Activated CD8-positive, alpha-beta T cell treated with anti-CD3 and anti-CD28 coated beads, Interleukin-2, amount 10 ng/mL, durations not matched to agents 7 days and 5 days (primary cell): ENCODE measurements at regions not wholly inside any gene's neighbourhood (a gene's known extent, or its start where the extent isn't known, plus 50 kb on each side); places are given as distances from the start of the nearest gene placed in this dataset.

Source experiments
- ATAC-seq: fragments of 150-1000 bp; cut with Tn5 transposase; one replicate; pipeline ENCODE4 v1.10.0; 2021; ENCODE audit warnings: moderate library complexity
- CTCF ChIA-PET: fragments of 350-600 bp; sonication (Branson Sonifier 250); formaldehyde crosslinking; loops from one replicate; lab custom pipeline; 2021; ENCODE audit warnings: antibody characterized with exemption; lab: Charles Lee
- POLR2A ChIA-PET: fragments of 350-600 bp; sonication (Branson Sonifier 250); formaldehyde crosslinking; loops from one replicate; lab custom pipeline; 2021; ENCODE audit warnings: antibody characterized with exemption; lab: Charles Lee
- DNase-seq: peaks from one replicate; pipeline ENCODE4 v3.0.0-alpha.2; 2020
- H3K27ac Mint-ChIP-seq: one replicate; pipeline ENCODE4 v1.8.0; 2021; ENCODE audit warnings: mild to moderate bottlenecking, mixed read lengths
- H3K27me3 Mint-ChIP-seq: one replicate; pipeline ENCODE4 v1.8.0; 2021; ENCODE audit warnings: low read depth, mixed read lengths
- H3K36me3 Mint-ChIP-seq: one replicate; pipeline ENCODE4 v1.8.0; 2021; ENCODE audit warnings: low read depth, mixed read lengths
- H3K4me1 Mint-ChIP-seq: one replicate; pipeline ENCODE4 v1.8.0; 2021; ENCODE audit warnings: low read depth, mixed read lengths
- H3K4me3 Mint-ChIP-seq: one replicate; pipeline ENCODE4 v1.8.0; 2021; ENCODE audit warnings: mild to moderate bottlenecking, mixed read lengths
- H3K9me3 Mint-ChIP-seq: one replicate; pipeline ENCODE4 v1.8.0; 2022; ENCODE audit warnings: mixed read lengths; ENCODE audit not compliant: insufficient read depth

GRCh38 chr14:81676879-81677278 lies 143.2 kb upstream of the SEL1L start:
- no peaks in the 10 kb centered on the region for H3K36me3 Mint-ChIP-seq
- ATAC-seq, result no peak
- no peak overlapping the region for H3K27ac Mint-ChIP-seq
- ChIA-PET CTCF (no interaction called here), POLR2A (no interaction called here)
- H3K4me3 Mint-ChIP-seq, result no peak overlapping the region
- no peaks in the 10 kb centered on the region for H3K4me1 Mint-ChIP-seq
- H3K9me3 Mint-ChIP-seq, result no peaks in the 10 kb centered on the region
- H3K27me3 Mint-ChIP-seq, result no peaks in the 10 kb centered on the region
- no peak for DNase-seq

GRCh38 chr14:81677736-81678135 lies 144.1 kb upstream of the SEL1L start:
- DNase-seq, result no peak
- Mint-ChIP-seq H3K27me3 (no peaks in the 10 kb centered on the region), H3K4me3 (no peak overlapping the region), H3K9me3 (no peaks in the 10 kb centered on the region), H3K4me1 (no peaks in the 10 kb centered on the region), H3K27ac (no peak overlapping the region), H3K36me3 (no peaks in the 10 kb centered on the region)
- CTCF ChIA-PET, result no interaction called here
- no peak for ATAC-seq
- POLR2A ChIA-PET, result no interaction called here

- ChIA-PET CTCF (no interaction called here), POLR2A (no interaction called here)
- Mint-ChIP-seq H3K9me3 (no peaks in the 10 kb centered on the region), H3K36me3 (no peaks in the 10 kb centered on the region), H3K27me3 (no peaks in the 10 kb centered on the region), H3K4me3 (no peak overlapping the region), H3K4me1 (no peaks in the 10 kb centered on the region), H3K27ac (no peak overlapping the region)
- DNase-seq (no peak), ATAC-seq (no peak)
Observed at GRCh38 chr14:81679226-81679625, 145.6 kb upstream of the SEL1L start.

- DNase-seq, result no peak
- no peak overlapping the region for H3K4me3 Mint-ChIP-seq
- no peaks in the 10 kb centered on the region for H3K36me3 Mint-ChIP-seq
- ATAC-seq, result no peak
- H3K9me3 Mint-ChIP-seq, result no peaks in the 10 kb centered on the region
- no peaks in the 10 kb centered on the region for H3K27me3 Mint-ChIP-seq
- H3K4me1 Mint-ChIP-seq, result no peaks in the 10 kb centered on the region
- ChIA-PET POLR2A (no interaction called here), CTCF (no interaction called here)
- H3K27ac Mint-ChIP-seq, result no peak overlapping the region
Observed at GRCh38 chr14:81681541-81681940, 147.9 kb upstream of the SEL1L start.

- CTCF ChIA-PET, result no interaction called here
- no peak overlapping the region for H3K4me3 Mint-ChIP-seq
- H3K27me3 Mint-ChIP-seq, result no peaks in the 10 kb centered on the region
- no peak overlapping the region for H3K27ac Mint-ChIP-seq
- POLR2A ChIA-PET, result no interaction called here
- H3K36me3 Mint-ChIP-seq, result no peaks in the 10 kb centered on the region
- no peak for ATAC-seq
- no peaks in the 10 kb centered on the region for H3K4me1 Mint-ChIP-seq
- no peak for DNase-seq
- H3K9me3 Mint-ChIP-seq, result no peaks in the 10 kb centered on the region
Observed at GRCh38 chr14:81682134-81682533, 148.5 kb upstream of the SEL1L start.

GRCh38 chr14:81682701-81683100 lies 149.0 kb upstream of the SEL1L start:
- ChIA-PET POLR2A (no interaction called here), CTCF (no interaction called here)
- ATAC-seq, result no peak
- H3K27me3 Mint-ChIP-seq, result no peaks in the 10 kb centered on the region
- no peak for DNase-seq
- H3K4me3 Mint-ChIP-seq, result no peak overlapping the region
- H3K27ac Mint-ChIP-seq, result no peak overlapping the region
- H3K4me1 Mint-ChIP-seq, result no peaks in the 10 kb centered on the region
- no peaks in the 10 kb centered on the region for H3K9me3 Mint-ChIP-seq
- no peaks in the 10 kb centered on the region for H3K36me3 Mint-ChIP-seq

- no peak for ATAC-seq
- Mint-ChIP-seq H3K9me3 (no peaks in the 10 kb centered on the region), H3K36me3 (no peaks in the 10 kb centered on the region), H3K4me1 (no peaks in the 10 kb centered on the region), H3K27me3 (no peaks in the 10 kb centered on the region), H3K4me3 (no peak overlapping the region), H3K27ac (no peak overlapping the region)
- DNase-seq, result no peak
- ChIA-PET CTCF (interaction anchor here (1.2 kb wide), 1 partner anchor 11 kb away, joined by 4 read pairs; no protein-coding TSS in a partner anchor), POLR2A (no interaction called here)
Observed at GRCh38 chr14:81684696-81685095, 151.0 kb upstream of the SEL1L start.

GRCh38 chr14:81686512-81686911 lies 152.9 kb upstream of the SEL1L start:
- no peak overlapping the region for H3K4me3 Mint-ChIP-seq
- H3K4me1 Mint-ChIP-seq, result no peaks in the 10 kb centered on the region
- no peaks in the 10 kb centered on the region for H3K27me3 Mint-ChIP-seq
- DNase-seq (no peak), ATAC-seq (no peak)
- CTCF ChIA-PET, result no interaction called here
- H3K36me3 Mint-ChIP-seq, result no peaks in the 10 kb centered on the region
- no peaks in the 10 kb centered on the region for H3K9me3 Mint-ChIP-seq
- no peak overlapping the region for H3K27ac Mint-ChIP-seq
- POLR2A ChIA-PET, result no interaction called here

GRCh38 chr14:81691931-81692330 lies 158.3 kb upstream of the SEL1L start:
- CTCF ChIA-PET, result no interaction called here
- ATAC-seq, result no peak
- Mint-ChIP-seq H3K9me3 (no peaks in the 10 kb centered on the region), H3K27ac (no peak overlapping the region), H3K27me3 (no peaks in the 10 kb centered on the region), H3K36me3 (no peaks in the 10 kb centered on the region), H3K4me1 (no peaks in the 10 kb centered on the region), H3K4me3 (no peak overlapping the region)
- DNase-seq, result no peak
- POLR2A ChIA-PET, result no interaction called here

- Mint-ChIP-seq H3K4me1 (no peaks in the 10 kb centered on the region), H3K9me3 (no peaks in the 10 kb centered on the region), H3K36me3 (no peaks in the 10 kb centered on the region), H3K27ac (no peak overlapping the region), H3K27me3 (no peaks in the 10 kb centered on the region), H3K4me3 (no peak overlapping the region)
- ChIA-PET CTCF (no interaction called here), POLR2A (no interaction called here)
- ATAC-seq (no peak), DNase-seq (no peak)
Observed at GRCh38 chr14:81694419-81694818, 160.8 kb upstream of the SEL1L start.

GRCh38 chr14:81709681-81710080 lies 176.0 kb upstream of the SEL1L start:
- H3K4me1 Mint-ChIP-seq, result no peaks in the 10 kb centered on the region
- no peaks in the 10 kb centered on the region for H3K9me3 Mint-ChIP-seq
- H3K4me3 Mint-ChIP-seq, result no peak overlapping the region
- H3K27ac Mint-ChIP-seq, result no peak overlapping the region
- DNase-seq (no peak), ATAC-seq (no peak)
- H3K36me3 Mint-ChIP-seq, result no peaks in the 10 kb centered on the region
- no peaks in the 10 kb centered on the region for H3K27me3 Mint-ChIP-seq
- POLR2A ChIA-PET, result no interaction called here
- CTCF ChIA-PET, result interaction anchor here (1.2 kb wide), 1 partner anchor 33 kb away, joined by 3 read pairs; no protein-coding TSS in a partner anchor

GRCh38 chr14:81710232-81710845 lies 176.7 kb upstream of the SEL1L start:
- no peaks in the 10 kb centered on the region for H3K9me3 Mint-ChIP-seq
- CTCF ChIA-PET, result interaction anchor here (1.2 kb wide), 1 partner anchor 32 kb away, joined by 3 read pairs; no protein-coding TSS in a partner anchor
- no peaks in the 10 kb centered on the region for H3K4me1 Mint-ChIP-seq
- no peak overlapping the region for H3K27ac Mint-ChIP-seq
- DNase-seq (peak; percentile 25), ATAC-seq (no peak)
- POLR2A ChIA-PET, result no interaction called here
- no peaks in the 10 kb centered on the region for H3K27me3 Mint-ChIP-seq
- H3K36me3 Mint-ChIP-seq, result no peaks in the 10 kb centered on the region
- no peak overlapping the region for H3K4me3 Mint-ChIP-seq

- H3K4me1 Mint-ChIP-seq, result no peaks in the 10 kb centered on the region
- no peak overlapping the region for H3K27ac Mint-ChIP-seq
- DNase-seq (no peak), ATAC-seq (no peak)
- H3K4me3 Mint-ChIP-seq, result no peak overlapping the region
- ChIA-PET CTCF (no interaction called here), POLR2A (no interaction called here)
- no peaks in the 10 kb centered on the region for H3K9me3 Mint-ChIP-seq
- H3K36me3 Mint-ChIP-seq, result no peaks in the 10 kb centered on the region
- H3K27me3 Mint-ChIP-seq, result no peaks in the 10 kb centered on the region
Observed at GRCh38 chr14:81715731-81716130, 182.1 kb upstream of the SEL1L start.
